IPS-18a (cell line): ENCODE measurements at regions not wholly inside any gene's neighbourhood (a gene's known extent, or its start where the extent isn't known, plus 50 kb on each side); places are given as distances from the start of the nearest gene placed in this dataset.

Source experiments
- H3K27ac ChIP-seq: one replicate; pipeline ENCODE4 v1.5.1; 2013; ENCODE audit warnings: low read length
- H3K27me3 ChIP-seq: one replicate; pipeline ENCODE4 v1.6.1; 2013; ENCODE audit warnings: mild to moderate bottlenecking, low read length; ENCODE audit not compliant: control insufficient read depth, insufficient read depth
- H3K36me3 ChIP-seq: one replicate; pipeline ENCODE4 v1.6.1; 2013; ENCODE audit warnings: low read depth, low read length; ENCODE audit not compliant: control insufficient read depth
- H3K4me1 ChIP-seq: one replicate; pipeline ENCODE4 v1.6.1; 2013; ENCODE audit warnings: low read depth, low read length; ENCODE audit not compliant: control insufficient read depth
- H3K4me3 ChIP-seq: one replicate; pipeline ENCODE4 v1.5.1; 2013; ENCODE audit warnings: low read length
- H3K9ac ChIP-seq: one replicate; pipeline ENCODE4 v1.6.1; 2013; ENCODE audit warnings: mild to moderate bottlenecking, low read length, moderate library complexity
- H3K9me3 ChIP-seq: one replicate; pipeline ENCODE4 v1.6.1; 2013; ENCODE audit warnings: low read depth, low read length; ENCODE audit not compliant: control insufficient read depth

DNA sequence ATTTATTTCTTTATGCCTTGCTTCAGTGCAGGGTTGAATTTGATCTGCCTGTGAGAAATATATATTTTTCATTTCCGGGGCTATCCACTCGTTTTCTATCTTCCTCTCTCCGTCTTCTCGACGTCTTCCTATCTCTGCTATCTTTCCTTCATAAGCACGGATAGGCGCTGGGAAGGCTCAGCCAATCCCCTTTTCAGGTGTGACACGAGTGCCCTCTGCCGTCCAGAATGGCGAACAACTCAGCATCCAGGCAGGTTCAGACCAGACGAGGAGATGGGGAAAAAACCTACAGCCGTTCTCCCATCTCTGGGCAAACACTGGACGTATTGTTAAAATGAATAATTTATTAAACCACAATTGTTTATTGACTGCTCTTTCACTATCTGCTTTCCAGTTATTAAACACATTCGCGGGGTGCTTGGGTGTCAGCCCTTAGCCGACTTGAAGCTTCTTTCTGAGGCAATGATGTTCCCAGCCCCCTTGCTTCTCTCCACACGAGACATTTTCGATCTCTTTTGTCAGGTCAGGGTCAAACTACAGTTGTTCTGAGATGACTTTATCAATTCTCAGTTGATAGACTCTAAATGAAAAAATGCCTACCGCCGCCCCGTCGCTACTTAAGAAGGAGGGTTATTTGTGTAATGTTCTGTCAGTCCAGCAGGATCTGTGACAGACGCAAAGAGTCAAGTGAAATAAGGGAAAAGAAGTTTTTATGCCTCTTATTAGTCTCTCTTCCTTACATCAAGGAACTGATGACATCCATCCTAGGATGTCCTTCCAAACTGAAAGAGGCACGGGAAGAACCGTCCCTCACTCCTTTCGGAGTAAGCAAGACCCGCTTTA lies 96.3 kb upstream of the NOCT start:
- Histone ChIP-seq H3K36me3 (no peaks in the 10 kb centered on the region), H3K27ac (no peak overlapping the region), H3K9ac (no peak overlapping the region), H3K9me3 (no peaks in the 10 kb centered on the region), H3K4me1 (no peaks in the 10 kb centered on the region), H3K27me3 (no peaks in the 10 kb centered on the region), H3K4me3 (no peak overlapping the region)

DNA sequence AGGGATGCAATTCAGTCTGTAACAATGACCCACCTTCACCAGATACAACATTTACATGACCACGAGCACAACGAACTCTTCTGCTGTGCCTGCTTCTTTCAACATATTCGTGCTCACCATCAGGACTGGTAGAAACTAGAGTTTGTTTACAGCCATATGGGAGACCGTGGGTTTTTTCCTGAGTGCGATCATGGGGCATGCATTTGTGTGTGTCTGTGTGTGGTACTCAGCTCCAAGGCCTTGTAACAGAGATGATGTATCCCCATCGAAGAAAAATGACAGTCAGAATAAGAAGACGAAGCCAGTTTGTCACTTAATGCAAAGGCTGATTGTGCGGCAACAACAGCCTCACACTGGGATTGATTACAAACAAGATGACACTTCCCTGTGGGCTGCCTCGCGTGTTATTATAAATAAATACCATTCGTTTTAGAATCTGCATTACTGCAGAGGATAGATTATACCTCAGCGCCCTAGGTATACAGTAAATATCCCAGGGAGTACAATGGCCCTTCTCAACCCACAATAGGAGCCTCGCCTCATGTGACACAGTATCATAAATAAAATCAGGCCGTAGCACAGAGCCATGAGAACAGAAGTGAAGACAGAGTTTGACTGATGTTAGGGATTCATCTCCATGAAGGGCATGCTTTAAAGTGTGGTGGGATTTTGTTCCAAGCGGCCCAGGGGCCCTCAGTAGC lies 97.3 kb upstream of the NOCT start:
- Histone ChIP-seq H3K27ac (no peak overlapping the region), H3K4me3 (no peak overlapping the region), H3K36me3 (no peaks in the 10 kb centered on the region), H3K4me1 (no peaks in the 10 kb centered on the region), H3K27me3 (no peaks in the 10 kb centered on the region), H3K9me3 (no peaks in the 10 kb centered on the region), H3K9ac (no peak overlapping the region)

DNA sequence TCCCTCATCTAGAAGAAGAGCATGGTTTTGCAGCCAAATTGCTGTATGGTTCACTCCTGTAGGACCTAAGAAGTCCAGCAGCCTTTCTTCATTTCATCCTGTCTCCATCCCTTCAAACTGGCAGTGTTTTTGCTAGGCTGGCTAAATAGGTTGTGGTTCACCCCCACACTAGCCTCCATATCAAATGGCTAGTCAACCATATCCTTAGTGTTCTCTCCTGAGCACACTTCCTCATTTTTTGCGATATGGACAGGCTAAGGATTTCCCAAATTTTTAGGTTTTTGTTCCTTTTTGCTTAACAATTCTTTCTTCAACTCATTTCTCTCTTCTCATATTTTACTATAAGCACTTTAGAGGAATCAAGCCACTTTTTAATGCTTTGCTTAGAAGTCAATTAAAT lies 98.8 kb upstream of the NOCT start:
- Histone ChIP-seq H3K9ac (no peak overlapping the region), H3K4me1 (no peaks in the 10 kb centered on the region), H3K9me3 (no peaks in the 10 kb centered on the region), H3K27me3 (no peaks in the 10 kb centered on the region), H3K4me3 (no peak overlapping the region), H3K36me3 (no peaks in the 10 kb centered on the region), H3K27ac (no peak overlapping the region)

DNA sequence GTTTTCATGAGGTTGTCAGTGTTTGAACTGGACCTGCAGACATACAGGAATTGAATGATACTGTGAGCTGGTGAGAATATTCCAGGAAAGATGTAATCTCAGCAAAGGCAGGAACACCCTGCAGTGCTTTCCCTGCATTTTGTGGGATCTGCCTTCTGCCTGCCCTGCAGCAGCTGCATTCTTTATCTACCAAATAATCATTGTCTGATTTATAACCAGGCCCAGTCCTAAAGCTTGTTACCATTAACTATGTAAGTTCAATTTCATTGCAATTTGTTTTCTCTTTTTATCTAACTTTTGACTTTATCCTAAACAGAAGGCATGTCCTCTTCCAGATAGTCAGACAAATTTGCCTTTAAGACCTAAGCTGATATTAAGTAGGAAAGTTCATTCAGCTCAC lies 99.8 kb upstream of the NOCT start:
- Histone ChIP-seq H3K36me3 (no peaks in the 10 kb centered on the region), H3K4me1 (peaks cover 4% of the 10 kb centered on the region), H3K9me3 (no peaks in the 10 kb centered on the region), H3K9ac (no peak overlapping the region), H3K27ac (no peak overlapping the region), H3K27me3 (no peaks in the 10 kb centered on the region), H3K4me3 (no peak overlapping the region)

DNA sequence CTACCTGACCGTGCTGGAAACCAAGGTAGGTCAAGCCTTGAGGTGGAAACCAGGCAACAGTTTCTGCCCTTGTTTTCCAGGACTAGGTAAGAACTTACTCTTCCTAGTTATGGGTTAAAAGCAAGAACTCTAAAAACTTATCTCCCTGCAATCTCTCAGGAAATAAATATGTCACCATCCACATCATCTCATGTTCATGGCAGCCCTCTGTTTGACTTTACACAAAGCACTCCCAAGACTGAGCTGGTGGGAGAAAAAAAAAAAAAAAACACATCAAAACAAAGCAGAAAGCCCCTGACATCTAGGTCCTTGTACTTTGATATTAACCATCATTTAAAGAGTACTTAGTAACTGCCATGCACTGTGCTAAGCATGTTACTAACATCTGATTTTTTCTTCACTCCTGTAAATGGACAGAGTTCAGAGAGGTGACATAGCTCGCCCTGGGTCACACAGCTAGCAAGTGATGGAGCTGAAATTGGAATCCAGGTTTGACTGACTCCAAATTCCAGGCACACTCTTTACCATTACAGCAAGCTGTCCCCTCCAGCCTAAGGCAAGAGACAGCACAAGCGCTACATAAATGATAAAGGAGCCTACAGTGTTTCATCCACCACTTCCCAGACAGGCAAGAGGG lies 102.8 kb upstream of the NOCT start:
- H3K4me3 ChIP-seq: no peak overlapping the region
- no peaks in the 10 kb centered on the region for H3K27me3 ChIP-seq
- no peaks in the 10 kb centered on the region for H3K9me3 ChIP-seq
- no peaks in the 10 kb centered on the region for H3K36me3 ChIP-seq
- H3K9ac ChIP-seq: no peak overlapping the region
- H3K4me1 ChIP-seq: peaks cover 12% of the 10 kb centered on the region
- no peak overlapping the region for H3K27ac ChIP-seq

DNA sequence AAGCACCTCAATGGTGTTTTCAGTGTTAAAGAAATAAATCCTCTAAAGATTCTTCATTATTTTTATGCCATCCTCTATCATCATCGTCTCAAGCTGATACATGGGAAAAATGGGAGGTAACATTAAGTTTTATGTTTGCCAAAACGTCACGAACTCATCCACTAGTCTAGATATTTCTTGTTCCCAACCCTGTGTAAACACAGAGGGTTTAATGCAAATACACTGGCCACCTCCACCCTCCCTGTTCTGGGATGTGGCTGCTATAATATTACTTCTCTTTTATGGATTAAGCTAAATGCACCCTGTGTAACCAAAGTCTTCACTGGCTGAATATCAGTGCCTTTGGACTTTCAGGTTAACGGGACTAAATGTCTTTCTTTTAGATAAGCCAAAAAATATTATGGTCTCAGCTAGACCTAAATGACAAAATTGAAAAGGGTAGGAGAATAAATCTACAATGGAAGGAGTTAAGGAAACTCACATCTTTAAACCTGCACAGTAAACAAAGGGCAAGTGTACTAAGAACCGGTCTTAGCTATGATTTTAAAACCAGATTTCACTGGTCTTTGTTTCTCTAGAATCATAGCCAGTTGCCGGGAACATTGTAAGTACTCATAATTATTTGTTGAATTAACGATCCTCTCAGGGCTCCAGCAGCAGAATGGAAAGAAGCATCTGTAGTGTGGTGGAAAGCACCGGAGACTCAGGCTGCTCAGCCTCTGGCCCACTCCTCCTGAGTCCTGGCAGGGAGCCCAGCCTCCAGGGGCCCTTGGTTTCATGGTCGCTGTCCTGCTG lies 103.5 kb upstream of the NOCT start:
- H3K27ac ChIP-seq: no peak overlapping the region
- no peak overlapping the region for H3K4me3 ChIP-seq
- peaks cover 12% of the 10 kb centered on the region for H3K4me1 ChIP-seq
- H3K9me3 ChIP-seq: no peaks in the 10 kb centered on the region
- no peak overlapping the region for H3K9ac ChIP-seq
- no peaks in the 10 kb centered on the region for H3K27me3 ChIP-seq
- H3K36me3 ChIP-seq: no peaks in the 10 kb centered on the region

DNA sequence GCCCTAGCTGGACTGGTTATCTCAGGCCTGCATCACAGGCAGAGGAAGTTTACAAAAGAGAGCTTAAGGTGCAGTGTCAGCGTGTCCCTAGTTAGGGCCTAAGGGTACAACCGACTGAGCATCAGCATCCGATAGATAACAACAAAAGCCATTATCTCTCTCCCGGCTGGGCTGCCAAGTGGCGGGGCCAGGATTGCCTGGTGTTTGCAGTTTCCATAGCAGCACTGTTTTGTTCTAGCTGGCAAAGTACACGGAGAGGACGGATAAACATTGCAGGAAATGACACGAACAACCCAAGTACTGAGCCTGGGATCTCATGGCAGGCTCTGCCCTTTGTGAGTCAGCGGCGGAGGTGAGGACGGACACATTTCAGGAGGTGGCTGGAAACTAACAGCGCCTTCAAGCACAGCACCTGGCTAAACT lies 104.7 kb upstream of the NOCT start:
- no peak overlapping the region for H3K9ac ChIP-seq
- H3K36me3 ChIP-seq: no peaks in the 10 kb centered on the region
- no peaks in the 10 kb centered on the region for H3K27me3 ChIP-seq
- no peak overlapping the region for H3K4me3 ChIP-seq
- peaks cover 12% of the 10 kb centered on the region for H3K4me1 ChIP-seq
- no peak overlapping the region for H3K27ac ChIP-seq
- H3K9me3 ChIP-seq: no peaks in the 10 kb centered on the region

DNA sequence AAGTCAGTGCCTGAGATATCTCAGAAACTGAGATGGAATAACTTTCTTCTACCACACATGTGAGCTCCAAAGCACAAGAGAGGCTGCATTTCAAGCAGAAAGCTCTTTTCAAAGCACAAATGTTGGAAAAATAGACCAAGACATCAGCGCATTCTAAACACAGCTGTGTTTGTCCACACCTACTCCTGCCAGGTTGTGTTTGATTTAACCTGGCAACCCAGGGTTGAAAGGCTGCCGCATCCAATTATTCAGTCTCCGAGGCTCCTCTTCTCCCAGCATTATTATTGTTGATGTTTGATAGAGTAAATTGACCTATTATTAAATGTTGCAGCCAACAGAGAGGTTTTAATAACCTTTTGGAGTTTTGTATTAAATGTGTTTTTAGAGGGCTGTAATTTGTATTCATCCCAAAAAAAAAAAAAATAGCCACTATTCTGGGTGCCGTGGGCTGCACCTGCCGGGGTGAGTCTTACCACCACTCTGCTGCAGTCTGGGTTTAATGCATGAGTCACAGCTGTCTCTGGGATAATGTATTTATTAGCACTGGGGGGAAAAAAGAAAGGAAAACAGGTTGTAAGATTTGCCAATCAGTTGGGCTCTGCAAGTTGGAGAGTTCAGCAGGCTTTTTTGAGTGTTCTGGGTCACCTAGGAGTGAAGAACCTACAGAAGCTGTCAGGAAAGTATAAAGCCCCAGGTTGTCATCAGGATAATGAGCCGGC lies 105.2 kb upstream of the NOCT start:
- Histone ChIP-seq H3K9me3 (no peaks in the 10 kb centered on the region), H3K4me3 (no peak overlapping the region), H3K27me3 (no peaks in the 10 kb centered on the region), H3K4me1 (peaks cover 12% of the 10 kb centered on the region), H3K9ac (no peak overlapping the region), H3K27ac (no peak overlapping the region), H3K36me3 (no peaks in the 10 kb centered on the region)

DNA sequence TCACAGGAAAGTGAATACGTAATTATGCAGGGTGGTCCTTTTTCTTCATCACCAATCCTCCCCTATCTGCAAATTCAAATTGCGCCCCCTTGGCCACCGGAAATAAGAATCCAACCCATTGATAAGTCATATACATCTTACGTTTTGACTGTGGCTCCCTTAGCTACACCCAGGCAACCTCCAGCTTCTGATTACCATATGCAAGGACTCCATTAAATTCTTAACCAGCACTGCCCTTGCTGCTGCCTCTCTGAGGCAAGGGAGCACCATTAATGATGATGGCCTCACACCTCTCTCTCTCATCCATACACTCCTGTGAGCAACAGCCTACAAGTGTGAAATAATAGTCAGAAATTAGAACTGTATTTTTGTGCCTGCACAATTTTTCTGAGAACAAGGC lies 106.0 kb upstream of the NOCT start:
- Histone ChIP-seq H3K36me3 (no peaks in the 10 kb centered on the region), H3K4me1 (peaks cover 12% of the 10 kb centered on the region), H3K27ac (no peak overlapping the region), H3K9me3 (no peaks in the 10 kb centered on the region), H3K4me3 (no peak overlapping the region), H3K27me3 (no peaks in the 10 kb centered on the region), H3K9ac (no peak overlapping the region)

DNA sequence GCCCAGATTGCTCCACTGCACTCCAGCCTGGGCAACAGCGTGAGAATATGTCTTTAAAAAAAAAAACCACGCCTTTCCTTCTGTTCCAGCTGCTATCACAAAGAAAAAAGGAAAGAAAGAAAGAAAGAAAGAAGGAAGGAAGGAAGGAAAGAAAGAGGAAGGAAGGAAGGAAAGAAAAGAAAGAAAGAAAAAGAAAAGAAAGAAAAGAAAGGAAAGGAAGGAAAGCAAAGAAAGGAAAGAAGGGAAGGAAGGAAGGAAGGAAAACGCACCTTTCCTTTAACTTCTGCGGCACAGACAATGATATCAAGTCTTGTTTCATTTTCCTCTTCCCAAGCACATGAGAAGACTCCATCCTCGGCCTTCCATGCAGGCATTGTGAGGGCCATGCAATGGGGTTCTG lies 107.4 kb upstream of the NOCT start:
- no peak overlapping the region for H3K9ac ChIP-seq
- no peak overlapping the region for H3K4me3 ChIP-seq
- peaks cover 12% of the 10 kb centered on the region for H3K4me1 ChIP-seq
- no peaks in the 10 kb centered on the region for H3K27me3 ChIP-seq
- H3K27ac ChIP-seq: no peak overlapping the region
- no peaks in the 10 kb centered on the region for H3K36me3 ChIP-seq
- H3K9me3 ChIP-seq: no peaks in the 10 kb centered on the region

DNA sequence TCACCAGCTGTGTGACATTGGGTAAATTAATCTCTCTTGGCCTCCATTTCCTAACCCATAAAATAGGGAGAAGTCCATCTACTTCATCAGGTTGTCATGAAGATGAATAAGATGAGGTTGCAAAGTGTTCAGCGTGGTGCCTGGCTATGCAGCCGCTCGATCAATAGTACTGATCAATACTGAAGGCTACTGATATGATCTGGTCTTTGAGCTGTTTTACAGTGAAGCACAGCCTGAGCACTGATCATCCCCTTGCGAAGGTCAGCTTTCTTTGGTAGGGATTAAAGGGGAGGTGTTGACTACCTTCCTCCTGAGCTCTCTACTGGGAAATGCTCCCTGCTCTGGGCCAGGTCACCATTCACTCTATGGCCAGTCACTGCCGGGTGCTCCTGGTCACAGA lies 108.4 kb upstream of the NOCT start:
- no peak overlapping the region for H3K9ac ChIP-seq
- H3K27ac ChIP-seq: no peak overlapping the region
- no peaks in the 10 kb centered on the region for H3K36me3 ChIP-seq
- H3K4me3 ChIP-seq: no peak overlapping the region
- no peaks in the 10 kb centered on the region for H3K27me3 ChIP-seq
- peaks cover 12% of the 10 kb centered on the region for H3K4me1 ChIP-seq
- no peaks in the 10 kb centered on the region for H3K9me3 ChIP-seq
